GM21423 (cell line): ENCODE measurements at regions not wholly inside any gene's neighbourhood (a gene's known extent, or its start where the extent isn't known, plus 50 kb on each side); places are given as distances from the start of the nearest gene placed in this dataset.
"Not testable (repeated sequence)": the region's sequence is repeated elsewhere in the genome, so short reads cannot be mapped to it uniquely, and the experiment has no call there.

Experiments used
- ATAC-seq: cut with Tn5 transposase; IDR thresholded peaks from one replicate; pipeline ENCODE4 v1.9.1; 2021; ENCODE audit warnings: mild to moderate bottlenecking, moderate library complexity; ENCODE audit not compliant: unreplicated experiment

DNA sequence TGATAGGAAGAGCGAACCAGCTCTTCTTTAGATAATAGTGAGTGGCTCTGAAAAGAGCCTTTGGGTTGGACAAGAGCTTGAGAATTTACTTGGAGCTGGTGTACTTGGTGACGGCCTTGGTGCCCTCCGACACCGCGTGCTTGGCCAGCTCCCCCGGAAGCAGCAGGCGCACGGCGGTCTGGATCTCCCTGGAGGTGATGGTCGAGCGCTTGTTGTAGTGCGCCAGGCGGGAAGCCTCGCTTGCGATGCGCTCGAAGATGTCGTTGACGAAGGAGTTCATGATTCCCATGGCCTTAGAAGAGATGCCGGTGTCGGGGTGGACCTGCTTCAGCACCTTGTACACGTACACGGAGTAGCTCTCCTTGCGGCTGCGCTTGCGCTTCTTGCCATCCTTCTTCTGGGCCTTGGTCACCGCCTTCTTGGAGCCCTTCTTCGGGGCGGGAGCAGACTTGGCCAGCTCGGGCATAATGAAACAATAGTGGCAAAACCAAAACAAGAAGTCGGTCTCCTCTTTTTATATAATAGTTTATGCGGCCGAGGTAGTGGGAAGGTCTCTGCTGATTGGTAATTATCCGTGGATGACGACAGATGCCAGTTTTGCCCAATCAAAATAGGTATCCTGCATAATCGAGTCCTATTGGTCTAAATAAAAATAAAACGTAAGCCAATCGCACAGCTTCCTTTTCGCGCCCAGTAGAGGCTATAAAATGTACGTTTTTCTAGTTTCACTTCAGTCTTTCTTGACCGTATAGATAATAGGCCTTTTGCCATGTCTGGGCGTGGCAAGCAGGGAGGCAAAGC, 104.6 kb downstream of the OR2B2 start:
- ATAC-seq: peak; percentile 62

- no peak for ATAC-seq
These were observed 105.2 kb downstream of the OR2B2 start for GRCh38 chr6:27806981-27807440.

GRCh38 chr6:27805347-27805746, 106.8 kb downstream of the OR2B2 start:
- ATAC-seq: no peak

- no peak for ATAC-seq
These were observed 107.3 kb downstream of the OR2B2 start for GRCh38 chr6:27804851-27805250.

GRCh38 chr6:27800731-27801373, 111.3 kb downstream of the OR2B2 start:
- ATAC-seq: no peak

GRCh38 chr6:27797960-27798359, 114.2 kb downstream of the OR2B2 start:
- no peak for ATAC-seq

GRCh38 chr6:27796736-27797481, 115.3 kb downstream of the OR2B2 start:
- ATAC-seq: not testable (repeated sequence)

DNA sequence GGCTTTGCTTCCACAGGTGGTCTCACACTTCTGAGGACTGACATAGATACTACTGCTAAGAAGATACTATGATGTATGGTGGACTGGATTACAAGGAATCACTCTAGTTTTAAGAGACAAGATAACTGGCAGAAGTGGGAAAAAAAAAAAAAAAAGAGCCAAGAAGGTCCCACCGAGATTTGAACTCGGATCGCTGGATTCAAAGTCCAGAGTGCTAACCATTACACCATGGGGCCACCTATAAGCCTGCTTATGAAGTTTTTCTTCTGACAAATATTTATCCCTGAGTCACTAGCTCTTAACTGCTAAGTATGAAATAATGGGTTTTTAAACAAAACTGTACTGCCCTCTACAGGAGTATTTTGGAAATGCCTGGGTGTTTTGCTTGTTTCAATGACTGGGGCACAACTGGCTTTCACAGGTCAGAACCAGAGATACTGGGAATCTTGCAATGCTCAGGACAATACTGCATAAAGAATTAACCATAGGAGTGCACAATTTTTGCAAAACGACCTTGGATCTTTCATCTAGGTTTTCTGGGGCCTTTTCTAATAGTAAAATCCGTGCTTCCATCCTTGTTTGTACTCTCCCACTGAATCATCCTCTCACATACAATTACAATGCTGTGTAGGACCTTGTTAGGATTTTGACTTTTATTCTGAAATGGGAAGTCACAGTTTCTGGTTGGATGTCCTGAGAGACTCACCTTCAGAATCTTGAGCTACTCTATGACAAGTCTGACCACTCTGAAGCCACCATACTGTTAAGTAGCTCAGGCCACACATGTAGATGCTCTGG, 116.3 kb downstream of the OR2B2 start:
- peak; percentile 41 for ATAC-seq

DNA sequence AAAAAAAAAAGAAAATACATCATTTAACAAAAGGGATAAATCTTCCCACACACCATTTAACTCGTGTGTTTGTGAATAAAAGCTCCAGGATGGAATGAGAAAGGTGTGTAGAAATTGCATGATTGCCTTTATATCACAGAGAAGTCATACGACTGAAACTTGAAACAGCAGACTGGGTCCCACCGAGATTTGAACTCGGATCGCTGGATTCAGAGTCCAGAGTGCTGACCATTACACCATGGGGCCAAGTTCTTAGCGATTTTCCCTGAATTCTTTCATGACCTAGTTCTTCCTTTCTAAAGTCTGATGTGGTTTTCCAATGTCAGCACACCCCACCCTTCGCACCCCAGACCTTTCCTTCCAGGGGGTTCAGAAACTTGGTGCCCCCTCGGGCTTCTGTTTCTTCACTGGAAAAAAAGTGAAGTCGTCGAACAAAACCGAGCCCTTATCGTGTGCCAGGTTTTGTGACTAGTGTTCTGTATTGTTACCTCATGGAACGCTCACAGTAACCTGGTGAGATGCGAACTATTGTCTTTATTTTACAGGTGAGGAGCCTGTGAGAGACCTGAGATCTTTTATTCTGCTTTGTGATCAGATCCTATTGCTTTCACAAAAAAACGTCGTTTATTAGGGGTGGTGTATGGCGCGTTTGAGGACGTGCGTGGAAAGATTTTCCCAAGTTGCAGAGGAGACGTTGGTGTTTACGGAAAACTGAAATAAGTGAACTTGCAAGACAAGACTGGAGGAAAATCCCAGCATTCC, 120.8 kb downstream of the OR2B2 start:
- no peak for ATAC-seq

GRCh38 chr6:27788376-27788775, 123.8 kb downstream of the OR2B2 start:
- not testable (repeated sequence) for ATAC-seq

GRCh38 chr6:27786048-27786447, 126.1 kb downstream of the OR2B2 start:
- ATAC-seq: no peak

GRCh38 chr6:27785294-27785693, 126.9 kb downstream of the OR2B2 start:
- no peak for ATAC-seq

DNA sequence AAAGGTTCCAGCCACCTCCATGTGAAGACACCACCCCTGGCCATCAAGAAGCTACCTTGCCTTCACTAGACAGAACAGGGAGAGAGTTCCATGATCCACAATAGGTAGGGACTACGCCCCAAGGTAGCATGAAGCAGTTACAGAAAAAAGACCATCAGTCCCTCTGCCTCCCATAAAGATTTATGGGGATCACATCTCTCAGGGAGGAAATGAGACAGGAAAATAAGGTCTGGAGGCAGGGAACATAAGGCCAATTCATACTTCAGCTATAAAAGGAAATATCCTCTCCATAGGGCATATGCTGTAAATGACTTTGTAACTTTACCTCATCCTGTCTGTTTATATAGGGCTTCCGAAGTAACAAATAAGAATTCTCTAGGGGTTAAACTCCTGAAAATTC, 129.4 kb downstream of the OR2B2 start:
- ATAC-seq: no peak

DNA sequence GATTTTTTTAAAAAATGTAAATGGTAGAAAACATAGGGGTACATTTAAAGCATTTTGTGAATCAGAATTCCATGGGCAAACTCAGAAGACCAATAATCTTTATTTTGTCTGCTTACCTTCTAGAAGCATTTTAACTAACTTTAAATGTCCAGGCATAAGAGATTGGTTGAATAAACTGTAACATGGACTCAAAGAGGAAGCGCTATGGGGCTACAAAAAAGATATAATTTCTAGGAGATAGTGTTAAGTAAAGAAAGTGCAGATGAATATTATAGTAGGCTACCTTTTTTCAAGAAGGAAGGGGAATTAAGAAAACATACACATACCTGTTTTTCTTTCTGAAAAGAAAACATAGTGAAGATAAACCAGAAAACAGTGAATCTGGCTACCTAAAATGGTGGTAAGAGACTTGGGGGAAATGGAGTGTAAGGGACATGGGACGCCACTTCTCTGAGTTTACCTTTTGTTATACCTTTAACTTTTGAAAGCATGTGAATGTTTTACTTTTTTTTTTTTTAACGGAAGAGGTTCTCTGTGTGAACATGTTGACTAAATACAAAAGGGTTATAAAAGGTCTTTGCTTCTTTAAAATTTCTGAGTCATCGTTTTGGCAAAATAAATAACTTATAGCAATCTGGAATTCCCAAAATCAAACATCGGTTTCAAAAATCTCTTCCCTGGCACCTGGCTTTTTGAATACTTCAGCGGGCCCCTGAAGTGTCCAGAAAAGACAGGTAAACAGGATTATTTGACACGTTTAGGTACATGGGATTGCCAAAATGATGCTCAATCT, 133.4 kb downstream of the OR2B2 start:
- no peak for ATAC-seq

GRCh38 chr6:27777614-27778355, 134.4 kb downstream of the OR2B2 start:
- no peak for ATAC-seq

GRCh38 chr6:27777126-27777525, 135.1 kb downstream of the OR2B2 start:
- no peak for ATAC-seq

- no peak for ATAC-seq
These were observed 135.7 kb downstream of the OR2B2 start for GRCh38 chr6:27776504-27776903.

DNA sequence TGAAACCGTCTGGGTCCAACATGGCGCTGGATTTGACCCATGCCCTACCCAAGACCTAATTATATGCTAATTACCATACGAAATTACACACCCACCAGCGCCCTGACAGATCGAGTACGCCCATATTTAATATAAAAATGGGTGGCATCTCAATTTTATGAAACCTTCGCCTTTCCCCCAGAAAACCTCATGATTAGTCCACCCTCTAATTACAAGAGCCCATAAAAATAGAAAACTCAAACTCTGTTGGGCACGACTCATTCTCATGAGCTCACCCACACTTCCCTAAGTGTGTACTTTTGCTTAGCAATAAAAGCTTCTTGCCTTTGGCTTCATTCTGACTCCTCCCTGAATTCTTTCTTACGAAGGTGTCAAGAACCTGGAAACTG, 136.4 kb downstream of the OR2B2 start:
- no peak for ATAC-seq
